SIG-M5 (cell line): ENCODE measurements at regions not wholly inside any gene's neighbourhood (a gene's known extent, or its start where the extent isn't known, plus 50 kb on each side); places are given as distances from the start of the nearest gene placed in this dataset.

ENCODE experiments used
- DNase-seq: peaks from one replicate; lab custom pipeline; 2025; lab: John Stamatoyannopoulos, UW

- no peak for DNase-seq
Observed at GRCh38 chr20:50242548-50242862, 51.9 kb downstream of the CEBPB start.

- DNase-seq = no peak
Observed at GRCh38 chr20:50242863-50243609, 52.4 kb downstream of the CEBPB start.

GRCh38 chr20:50243610-50244351 is 53.2 kb downstream of the CEBPB start:
- no peak for DNase-seq

GRCh38 chr20:50244352-50245149 is 53.9 kb downstream of the CEBPB start:
- DNase-seq = no peak

- DNase-seq = no peak
Observed at GRCh38 chr20:50245498-50246366, 55.1 kb downstream of the CEBPB start.

- no peak for DNase-seq
Observed at GRCh38 chr20:50246367-50247195, 56.0 kb downstream of the CEBPB start.

GRCh38 chr20:50247196-50248094 is 56.8 kb downstream of the CEBPB start:
- DNase-seq = no peak

GRCh38 chr20:50248104-50248641 is 57.5 kb downstream of the CEBPB start:
- no peak for DNase-seq

GRCh38 chr20:50249447-50250388 is 59.1 kb downstream of the CEBPB start:
- no peak for DNase-seq

- DNase-seq = no peak
Observed at GRCh38 chr20:50250679-50251382, 60.2 kb downstream of the CEBPB start.

- DNase-seq = no peak
Observed at GRCh38 chr20:50251383-50251748, 60.7 kb downstream of the CEBPB start.

GRCh38 chr20:50251992-50252511 is 61.4 kb downstream of the CEBPB start:
- DNase-seq = no peak

- no peak for DNase-seq
Observed at GRCh38 chr20:50252701-50253100, 62.1 kb downstream of the CEBPB start.

GRCh38 chr20:50253101-50253500 is 62.5 kb downstream of the CEBPB start:
- DNase-seq = no peak

GRCh38 chr20:50254466-50255079 is 63.9 kb downstream of the CEBPB start:
- DNase-seq = no peak

- no peak for DNase-seq
Observed at GRCh38 chr20:50256577-50256976, 65.9 kb downstream of the CEBPB start.

- no peak for DNase-seq
Observed at GRCh38 chr20:50257860-50258259, 67.2 kb downstream of the CEBPB start.
